K562 (cell line): ENCODE measurements at regions not wholly inside any gene's neighbourhood (a gene's known extent, or its start where the extent isn't known, plus 50 kb on each side); places are given as distances from the start of the nearest gene placed in this dataset.

ENCODE experiments used
- CTCF ChIP-seq, 3 experiments: IDR thresholded peaks in 2 of 3; conservative IDR thresholded peaks in 1 of 3; 2 replicates each; pipeline ENCODE4 v1.5.1; 2011 to 2012; ENCODE audit warnings: low read length in 3 of 3, mild to moderate bottlenecking in 3 of 3, control low read depth in 2 of 3, improper control_type of control experiment in 1 of 3, inconsistent platforms in 1 of 3, low read depth in 1 of 3, mixed read lengths in 1 of 3, moderate library complexity in 1 of 3; ENCODE audit not compliant: insufficient read depth in 2 of 3
- DDX20 ChIP-seq: fragments of 450-650 bp; IDR thresholded peaks from 2 replicates; pipeline ENCODE4 v1.6.1; 2016; ENCODE audit warnings: missing genetic modification characterization, low read depth, mild to moderate bottlenecking, missing compliant biosample characterization, moderate library complexity
- GTF2E2 ChIP-seq: fragments of 200-800 bp; sonication (Bioruptor generic); IDR thresholded peaks from 2 replicates; pipeline ENCODE4 v1.6.1; 2016; ENCODE audit warnings: missing genetic modification characterization, missing compliant biosample characterization
- KDM1A ChIP-seq, 2 experiments: fragments of 450-650 bp; IDR thresholded peaks; 2 replicates each; pipeline ENCODE4 v1.6.1; 2016; ENCODE audit warnings: mild to moderate bottlenecking in 2 of 2
- KLF6 ChIP-seq: fragments of 250-450 bp; sonication (Bioruptor Pico); IDR thresholded peaks from 2 replicates; pipeline ENCODE4 v1.4.0; 2020; ENCODE audit warnings: mild to moderate bottlenecking, moderate library complexity, borderline replicate concordance
- POLR2AphosphoS5 ChIP-seq: IDR thresholded peaks from 2 replicates; pipeline ENCODE4 v1.6.1; 2011; ENCODE audit warnings: mild to moderate bottlenecking, low read depth, low read length, moderate library complexity; ENCODE audit not compliant: control insufficient read depth, insufficient read depth
- ZBTB26 ChIP-seq: fragments of 450-650 bp; formaldehyde crosslinking; IDR thresholded peaks from 2 replicates; pipeline ENCODE4 v1.4.0; 2022; ENCODE audit warnings: missing genetic modification characterization
- ZNF717 ChIP-seq: fragments of 250-450 bp; sonication (Bioruptor Pico); IDR thresholded peaks from 2 replicates; pipeline ENCODE4 v1.5.0; 2021

GRCh38 chr19:28008695-28009094, 1204.3 kb downstream of the UQCRFS1 start:
- TF ChIP-seq KLF6 (CRISPR knock-in tag) (no peak), GTF2E2 (no peak), ZNF717 (no peak), KDM1A (IDR thresholded peaks at IDR 0.05) (no peak), ZBTB26 (CRISPR knock-in tag) (no peak), CTCF (IDR thresholded peaks at IDR 0.05 in 2 of 3, conservative IDR thresholded peaks at IDR 0.05 in 1 of 3; ENCODE audit: insufficient read depth in 2 of 3, low read depth in 1 of 3, low read length in 3 of 3) (no peak), DDX20 (no peak), POLR2AphosphoS5 (no peak)
